Activated CD8-positive, alpha-beta T cell treated with anti-CD3 and anti-CD28 coated beads for 36 hours (primary cell): ENCODE measurements at regions not wholly inside any gene's neighbourhood (a gene's known extent, or its start where the extent isn't known, plus 50 kb on each side); places are given as distances from the start of the nearest gene placed in this dataset.
"Not testable (repeated sequence)": the region's sequence is repeated elsewhere in the genome, so short reads cannot be mapped to it uniquely, and the experiment has no call there.

ENCODE experiments used
- ATAC-seq: fragments of 200-7000 bp; cut with Tn5 transposase; one replicate; pipeline ENCODE4 v1.10.0; 2021; ENCODE audit warnings: mild to moderate bottlenecking, moderate library complexity
- CTCF ChIA-PET: fragments of 350-600 bp; sonication (Branson Sonifier 250); formaldehyde crosslinking; loops from one replicate; lab custom pipeline; 2021; ENCODE audit warnings: antibody characterized with exemption; lab: Charles Lee
- POLR2A ChIA-PET: fragments of 350-600 bp; sonication (Branson Sonifier 250); formaldehyde crosslinking; loops from one replicate; lab custom pipeline; 2021; ENCODE audit warnings: antibody characterized with exemption; lab: Charles Lee
- DNase-seq: peaks from one replicate; pipeline ENCODE4 v3.0.0-alpha.2; 2020
- H3K27ac Mint-ChIP-seq: one replicate; pipeline ENCODE4 v1.8.0; 2021; ENCODE audit warnings: mild to moderate bottlenecking, mixed read lengths
- H3K27me3 Mint-ChIP-seq: one replicate; pipeline ENCODE4 v1.8.0; 2021; ENCODE audit warnings: mixed read lengths
- H3K36me3 Mint-ChIP-seq: one replicate; pipeline ENCODE4 v1.8.0; 2021; ENCODE audit warnings: low read depth, mixed read lengths
- H3K4me1 Mint-ChIP-seq: one replicate; pipeline ENCODE4 v1.8.0; 2021; ENCODE audit warnings: low read depth, mixed read lengths
- H3K4me3 Mint-ChIP-seq: one replicate; pipeline ENCODE4 v1.8.0; 2021; ENCODE audit warnings: mild to moderate bottlenecking, moderate library complexity, mixed read lengths
- H3K9me3 Mint-ChIP-seq: one replicate; pipeline ENCODE4 v1.8.0; 2021; ENCODE audit warnings: mixed read lengths
- intact Hi-C: fragments of 100-400 bp; cut with micrococcal nuclease; formaldehyde crosslinking; loops from one replicate; pipeline ENCODE4 v1.10.0; 2022
- TF ChIP-seq, protein P1 (sequence below): fragments of 200-600 bp; IDR thresholded peaks from one replicate; pipeline ENCODE4 v1.8.0; 2022; ENCODE audit warnings: antibody characterized with exemption, mild to moderate bottlenecking

DNA sequence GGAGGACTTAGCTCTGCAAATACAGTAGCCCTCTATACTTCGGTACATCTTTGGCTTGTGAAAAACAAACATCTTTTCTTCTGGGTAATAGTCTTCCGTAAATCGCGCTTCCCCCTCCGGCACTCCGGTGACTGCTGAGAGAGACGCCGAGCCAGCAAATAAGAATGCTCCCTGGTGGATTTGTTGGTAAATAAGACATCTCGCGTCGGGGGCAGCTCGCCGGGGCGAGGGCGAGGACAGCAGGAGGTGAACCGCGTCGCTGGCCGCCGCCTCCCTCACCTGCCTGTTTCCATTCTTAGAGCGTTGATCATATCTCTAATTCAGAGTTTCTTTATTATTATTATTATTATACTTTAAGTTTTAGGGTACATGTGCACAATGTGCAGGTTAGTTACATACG is 117.6 kb downstream of the PMAIP1 start:
- intact Hi-C loops: no loop called here
- POLR2A ChIA-PET: no interaction called here
- no peak for DNase-seq
- TF ChIP-seq, protein P1, sequence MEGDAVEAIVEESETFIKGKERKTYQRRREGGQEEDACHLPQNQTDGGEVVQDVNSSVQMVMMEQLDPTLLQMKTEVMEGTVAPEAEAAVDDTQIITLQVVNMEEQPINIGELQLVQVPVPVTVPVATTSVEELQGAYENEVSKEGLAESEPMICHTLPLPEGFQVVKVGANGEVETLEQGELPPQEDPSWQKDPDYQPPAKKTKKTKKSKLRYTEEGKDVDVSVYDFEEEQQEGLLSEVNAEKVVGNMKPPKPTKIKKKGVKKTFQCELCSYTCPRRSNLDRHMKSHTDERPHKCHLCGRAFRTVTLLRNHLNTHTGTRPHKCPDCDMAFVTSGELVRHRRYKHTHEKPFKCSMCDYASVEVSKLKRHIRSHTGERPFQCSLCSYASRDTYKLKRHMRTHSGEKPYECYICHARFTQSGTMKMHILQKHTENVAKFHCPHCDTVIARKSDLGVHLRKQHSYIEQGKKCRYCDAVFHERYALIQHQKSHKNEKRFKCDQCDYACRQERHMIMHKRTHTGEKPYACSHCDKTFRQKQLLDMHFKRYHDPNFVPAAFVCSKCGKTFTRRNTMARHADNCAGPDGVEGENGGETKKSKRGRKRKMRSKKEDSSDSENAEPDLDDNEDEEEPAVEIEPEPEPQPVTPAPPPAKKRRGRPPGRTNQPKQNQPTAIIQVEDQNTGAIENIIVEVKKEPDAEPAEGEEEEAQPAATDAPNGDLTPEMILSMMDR: no peak
- Mint-ChIP-seq H3K27ac (no peak overlapping the region), H3K9me3 (no peaks in the 10 kb centered on the region), H3K27me3 (peaks cover 4% of the 10 kb centered on the region), H3K4me1 (no peaks in the 10 kb centered on the region), H3K36me3 (no peaks in the 10 kb centered on the region), H3K4me3 (no peak overlapping the region)
- no peak for ATAC-seq
- CTCF ChIA-PET: no interaction called here

DNA sequence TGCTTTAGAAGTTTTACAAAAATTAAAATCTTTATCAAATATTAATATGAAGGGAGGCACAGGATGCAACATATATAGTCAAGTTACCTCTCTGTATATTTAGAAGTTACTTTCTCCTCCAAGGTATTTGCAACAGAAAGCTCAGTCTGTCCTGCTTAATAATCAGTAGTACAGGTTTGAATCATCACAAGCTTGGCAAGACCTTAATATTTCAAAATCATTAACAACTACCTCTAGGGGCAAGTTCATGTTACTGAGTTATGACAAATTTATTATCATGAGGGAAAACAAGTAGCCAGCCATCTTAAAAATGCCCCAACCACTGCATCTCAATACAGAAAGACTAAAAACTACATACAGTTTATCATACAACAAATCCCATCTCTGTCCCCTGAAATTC is 116.0 kb downstream of the PMAIP1 start:
- H3K36me3 Mint-ChIP-seq, intact Hi-C loops, ATAC-seq, H3K9me3 Mint-ChIP-seq, H3K27ac Mint-ChIP-seq, H3K4me1 Mint-ChIP-seq, H3K4me3 Mint-ChIP-seq, H3K27me3 Mint-ChIP-seq, DNase-seq, POLR2A ChIA-PET, CTCF ChIA-PET: not testable (repeated sequence)

DNA sequence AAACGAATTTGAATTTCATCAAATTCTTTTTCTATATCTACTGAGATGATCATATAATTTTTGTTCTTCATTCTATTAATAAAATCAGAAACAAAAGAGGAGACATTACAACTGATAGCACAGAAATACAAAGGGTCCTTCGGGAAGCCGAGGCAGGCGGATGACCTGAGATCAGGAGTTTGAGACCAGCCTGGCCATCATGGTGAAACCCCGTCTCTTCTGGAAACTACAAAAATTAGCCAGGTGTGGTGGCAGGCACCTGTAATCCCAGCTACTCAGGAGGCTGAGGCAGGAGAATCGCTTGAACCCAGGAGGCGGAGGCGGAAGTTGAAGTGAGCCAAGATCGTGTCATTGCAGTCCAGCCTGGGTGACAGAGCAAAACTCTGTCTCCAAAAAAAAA is 113.4 kb downstream of the PMAIP1 start:
- H3K27me3 Mint-ChIP-seq, intact Hi-C loops, H3K27ac Mint-ChIP-seq, CTCF ChIA-PET, H3K9me3 Mint-ChIP-seq, H3K4me3 Mint-ChIP-seq, DNase-seq, H3K4me1 Mint-ChIP-seq, ATAC-seq, POLR2A ChIA-PET, H3K36me3 Mint-ChIP-seq: not testable (repeated sequence)

DNA sequence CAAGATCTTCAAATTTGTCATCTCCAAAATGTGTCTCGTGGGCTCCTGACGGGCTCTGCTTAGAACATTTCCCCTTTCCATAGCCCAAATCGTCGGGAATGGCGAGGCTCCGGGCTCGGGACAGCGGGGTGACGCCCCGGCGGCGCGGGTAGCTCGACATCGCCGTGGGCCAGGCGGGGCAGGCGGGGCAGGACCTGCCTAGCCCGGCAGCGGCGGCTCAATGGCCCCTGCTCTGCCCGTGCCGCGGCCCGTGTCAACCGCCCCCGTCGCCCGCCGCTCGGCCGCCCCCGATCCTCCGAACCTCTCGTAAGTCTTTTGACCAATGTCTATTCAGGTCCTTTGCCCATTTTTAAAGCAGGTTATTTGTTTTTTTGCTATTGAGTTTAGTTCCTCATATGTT is 111.2 kb downstream of the PMAIP1 start:
- H3K27ac Mint-ChIP-seq: no peak overlapping the region
- no peaks in the 10 kb centered on the region for H3K36me3 Mint-ChIP-seq
- peaks cover 1% of the 10 kb centered on the region for H3K27me3 Mint-ChIP-seq
- ATAC-seq (no peak), DNase-seq (no peak)
- ChIA-PET CTCF (no interaction called here), POLR2A (no interaction called here)
- no peaks in the 10 kb centered on the region for H3K4me1 Mint-ChIP-seq
- TF ChIP-seq, protein P1: no peak
- H3K4me3 Mint-ChIP-seq: no peak overlapping the region
- intact Hi-C loops: no loop called here
- H3K9me3 Mint-ChIP-seq: no peaks in the 10 kb centered on the region

DNA sequence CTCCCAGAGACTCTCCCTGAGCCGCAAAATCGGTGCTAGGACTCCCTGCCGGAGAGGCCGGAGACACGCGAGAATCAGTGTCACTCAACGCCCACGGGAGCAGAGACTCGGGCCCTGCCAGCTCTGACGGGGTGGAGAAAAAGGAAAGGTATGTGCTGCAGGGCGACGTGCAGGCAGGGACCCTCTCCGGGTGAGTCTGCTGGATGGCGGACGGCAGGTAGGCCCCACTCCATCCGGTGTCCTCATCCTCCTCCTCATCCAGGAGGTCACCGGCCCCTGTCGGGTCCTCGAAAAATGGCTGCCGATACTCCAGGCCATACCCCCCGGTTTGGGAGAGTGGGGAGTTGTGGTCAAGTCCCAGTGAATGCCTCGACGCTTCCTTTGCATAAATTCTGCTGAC is 110.7 kb downstream of the PMAIP1 start:
- Mint-ChIP-seq H3K27ac (no peak overlapping the region), H3K36me3 (no peaks in the 10 kb centered on the region), H3K9me3 (no peaks in the 10 kb centered on the region), H3K27me3 (peaks cover 1% of the 10 kb centered on the region), H3K4me1 (no peaks in the 10 kb centered on the region), H3K4me3 (no peak overlapping the region)
- ATAC-seq (no peak), DNase-seq (no peak)
- ChIA-PET POLR2A (no interaction called here), CTCF (interaction anchor here (0.9 kb wide), 1 partner anchor 23 kb away, joined by 3 read pairs; no protein-coding TSS in a partner anchor)
- intact Hi-C loops: no loop called here
- TF ChIP-seq, protein P1: no peak

DNA sequence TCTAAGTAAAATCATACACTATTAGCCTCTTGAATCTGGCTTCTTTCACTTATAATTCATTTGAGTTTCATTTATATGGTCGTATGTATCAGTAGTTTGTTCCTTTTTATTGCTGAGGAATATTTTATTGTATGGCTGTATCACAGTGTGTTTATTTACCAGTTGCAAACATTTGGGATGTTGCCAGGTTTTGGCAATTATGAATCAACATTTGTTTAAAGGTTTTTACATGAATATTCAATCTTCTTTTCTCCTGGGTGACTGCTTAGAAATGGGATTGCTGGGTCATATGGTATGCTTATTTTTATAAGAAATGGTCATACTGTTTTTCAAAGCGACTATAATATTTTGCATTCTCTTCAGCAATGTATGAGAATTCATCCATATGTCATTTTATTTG is 107.9 kb downstream of the PMAIP1 start:
- Mint-ChIP-seq H3K4me1 (no peaks in the 10 kb centered on the region), H3K27ac (no peak overlapping the region), H3K27me3 (peaks cover 3% of the 10 kb centered on the region), H3K36me3 (no peaks in the 10 kb centered on the region), H3K9me3 (no peaks in the 10 kb centered on the region), H3K4me3 (no peak overlapping the region)
- no peak for DNase-seq
- ChIA-PET CTCF (interaction anchor here (1.1 kb wide), 1 partner anchor 11 kb away, joined by 4 read pairs; no protein-coding TSS in a partner anchor), POLR2A (no interaction called here)
- TF ChIP-seq, protein P1: no peak
- no peak for ATAC-seq
- intact Hi-C loops: no loop called here
